RWPE2 (cell line): ENCODE measurements at regions not wholly inside any gene's neighbourhood (a gene's known extent, or its start where the extent isn't known, plus 50 kb on each side); places are given as distances from the start of the nearest gene placed in this dataset.
A peak's percentile ranks its signal among the peaks of the same experiment; 100 is the strongest.

Source experiments
- ATAC-seq: fragments of 200-7000 bp; cut with Tn5 transposase; 3 replicates; pipeline ENCODE4 v1.9.1; 2021; ENCODE audit warnings: low read depth
- DNase-seq: peaks from one replicate; pipeline ENCODE4 v3.0.0-alpha.2; 2020; ENCODE audit warnings: low spot score
- H3K27ac ChIP-seq: fragments of 450-650 bp; 2 replicates; pipeline ENCODE4 v1.5.1; 2017; ENCODE audit warnings: mild to moderate bottlenecking; ENCODE audit not compliant: poor library complexity, severe bottlenecking
- H3K27me3 ChIP-seq: fragments of 250-450 bp; sonication (Bioruptor Pico); 2 replicates; pipeline ENCODE4 v1.5.1; 2021; ENCODE audit warnings: mild to moderate bottlenecking, moderate library complexity; ENCODE audit not compliant: insufficient read depth, poor library complexity, severe bottlenecking
- H3K36me3 ChIP-seq: fragments of 250-450 bp; sonication (Bioruptor Pico); 2 replicates; pipeline ENCODE4 v1.5.1; 2020; ENCODE audit warnings: low read depth, mild to moderate bottlenecking, moderate library complexity
- H3K4me1 ChIP-seq: fragments of 250-450 bp; sonication (Bioruptor Pico); 2 replicates; pipeline ENCODE4 v1.5.1; 2021; ENCODE audit warnings: mild to moderate bottlenecking, moderate library complexity; ENCODE audit not compliant: insufficient read depth, poor library complexity, severe bottlenecking
- H3K4me3 ChIP-seq: fragments of 250-450 bp; sonication (Bioruptor Pico); 2 replicates; pipeline ENCODE4 v1.5.1; 2021; ENCODE audit warnings: mild to moderate bottlenecking, moderate library complexity; ENCODE audit not compliant: severe bottlenecking
- H3K9me3 ChIP-seq: fragments of 250-450 bp; sonication (Bioruptor Pico); 2 replicates; pipeline ENCODE4 v1.5.1; 2021; ENCODE audit warnings: mild to moderate bottlenecking, moderate library complexity; ENCODE audit not compliant: severe bottlenecking
- TF ChIP-seq, protein P1 (sequence below): fragments of 450-650 bp; IDR thresholded peaks from one replicate; pipeline ENCODE4 v1.5.1; 2017; ENCODE audit warnings: mild to moderate bottlenecking, moderate library complexity; ENCODE audit not compliant: poor library complexity, severe bottlenecking

GRCh38 chr14:36405589-36406274 is 85.3 kb upstream of the MBIP start:
- TF ChIP-seq, protein P1, sequence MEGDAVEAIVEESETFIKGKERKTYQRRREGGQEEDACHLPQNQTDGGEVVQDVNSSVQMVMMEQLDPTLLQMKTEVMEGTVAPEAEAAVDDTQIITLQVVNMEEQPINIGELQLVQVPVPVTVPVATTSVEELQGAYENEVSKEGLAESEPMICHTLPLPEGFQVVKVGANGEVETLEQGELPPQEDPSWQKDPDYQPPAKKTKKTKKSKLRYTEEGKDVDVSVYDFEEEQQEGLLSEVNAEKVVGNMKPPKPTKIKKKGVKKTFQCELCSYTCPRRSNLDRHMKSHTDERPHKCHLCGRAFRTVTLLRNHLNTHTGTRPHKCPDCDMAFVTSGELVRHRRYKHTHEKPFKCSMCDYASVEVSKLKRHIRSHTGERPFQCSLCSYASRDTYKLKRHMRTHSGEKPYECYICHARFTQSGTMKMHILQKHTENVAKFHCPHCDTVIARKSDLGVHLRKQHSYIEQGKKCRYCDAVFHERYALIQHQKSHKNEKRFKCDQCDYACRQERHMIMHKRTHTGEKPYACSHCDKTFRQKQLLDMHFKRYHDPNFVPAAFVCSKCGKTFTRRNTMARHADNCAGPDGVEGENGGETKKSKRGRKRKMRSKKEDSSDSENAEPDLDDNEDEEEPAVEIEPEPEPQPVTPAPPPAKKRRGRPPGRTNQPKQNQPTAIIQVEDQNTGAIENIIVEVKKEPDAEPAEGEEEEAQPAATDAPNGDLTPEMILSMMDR = no peak
- Histone ChIP-seq H3K4me1 (no peaks in the 10 kb centered on the region), H3K27ac (no peak overlapping the region)

DNA sequence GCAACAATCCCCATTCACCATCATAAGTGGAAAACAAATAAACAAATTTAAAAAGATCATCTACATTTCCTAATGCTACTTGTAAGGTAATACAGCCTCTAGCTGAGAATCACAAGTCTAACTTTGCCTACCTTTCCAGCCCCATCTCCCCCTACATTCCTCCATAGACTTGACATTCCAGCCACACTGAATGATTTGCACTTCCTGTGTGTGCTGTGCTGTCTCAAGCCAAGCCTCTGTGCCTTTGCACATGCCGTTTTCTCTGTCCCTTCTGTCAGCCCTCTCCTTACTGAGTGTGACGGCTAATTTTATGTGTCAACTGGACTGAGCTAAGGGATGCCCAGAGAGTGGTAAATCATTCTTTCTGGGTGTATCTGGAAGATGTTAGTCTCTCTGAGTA is 82.4 kb upstream of the MBIP start:
- 0 out of 3 replicates have a peak, but pooled peaks have one; percentile 19 for ATAC-seq
- Histone ChIP-seq H3K27ac (no peak overlapping the region), H3K9me3 (no peaks in the 10 kb centered on the region), H3K36me3 (no peaks in the 10 kb centered on the region), H3K4me1 (no peaks in the 10 kb centered on the region), H3K27me3 (no peaks in the 10 kb centered on the region), H3K4me3 (no peak overlapping the region)
- DNase-seq = no peak
- TF ChIP-seq, protein P1 = no peak

More at GRCh38 chr14:36405589-36406274, 85.3 kb upstream of the MBIP start:
- no peaks in the 10 kb centered on the region for H3K36me3 ChIP-seq
- ATAC-seq = no peak
- DNase-seq = no peak
- H3K27me3 ChIP-seq = no peaks in the 10 kb centered on the region
- H3K4me3 ChIP-seq = no peak overlapping the region
- no peaks in the 10 kb centered on the region for H3K9me3 ChIP-seq

DNA sequence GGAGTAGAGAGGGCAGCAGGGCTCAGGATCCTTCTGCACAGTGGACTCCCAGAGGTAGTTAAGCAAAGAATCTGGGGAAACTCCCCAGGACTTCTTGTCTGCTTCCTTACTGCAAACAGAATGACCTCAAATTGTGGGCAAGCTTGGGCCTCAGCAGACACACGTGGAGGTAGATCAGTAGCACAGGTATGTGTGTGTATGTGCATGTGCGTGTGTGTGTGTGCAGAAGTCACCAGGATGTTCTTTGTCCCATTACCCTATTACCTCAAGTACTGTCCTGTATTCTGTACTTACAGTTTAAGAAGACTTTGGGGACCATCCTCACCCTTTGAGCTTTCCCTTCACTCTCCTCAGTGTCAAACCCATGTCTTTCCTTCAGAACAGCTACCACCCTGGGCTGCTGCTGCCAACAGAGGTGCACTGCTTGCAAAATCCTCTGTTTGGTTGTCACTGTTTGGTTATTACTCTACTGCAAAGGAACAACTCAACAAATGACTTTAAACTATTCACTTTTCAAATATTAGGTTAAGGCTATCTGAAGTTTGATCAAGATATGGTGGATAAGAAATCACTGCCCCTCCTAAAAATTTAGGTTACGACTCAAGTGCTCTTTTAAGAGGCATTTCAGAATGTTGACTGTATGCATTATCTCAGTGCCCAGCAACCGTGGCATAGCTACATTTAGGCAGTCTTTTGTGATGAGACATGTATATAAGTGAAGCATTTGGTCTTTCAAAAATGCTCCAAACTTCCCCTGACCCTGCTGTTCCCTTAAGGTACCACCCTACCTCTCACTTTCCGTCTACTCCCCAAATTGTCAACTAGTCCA is 78.2 kb upstream of the MBIP start:
- DNase-seq = no peak
- ATAC-seq = no peak
- H3K4me3 ChIP-seq = no peak overlapping the region
- TF ChIP-seq, protein P1 = no peak
- H3K4me1 ChIP-seq = no peaks in the 10 kb centered on the region
- no peaks in the 10 kb centered on the region for H3K36me3 ChIP-seq
- no peaks in the 10 kb centered on the region for H3K27me3 ChIP-seq
- H3K27ac ChIP-seq = no peak overlapping the region
- no peaks in the 10 kb centered on the region for H3K9me3 ChIP-seq

- TF ChIP-seq, protein P1 = no peak
These were observed 76.9 kb upstream of the MBIP start for GRCh38 chr14:36397357-36397756.

More at GRCh38 chr14:36397357-36397756, 76.9 kb upstream of the MBIP start:
- no peaks in the 10 kb centered on the region for H3K9me3 ChIP-seq
- no peaks in the 10 kb centered on the region for H3K36me3 ChIP-seq
- no peaks in the 10 kb centered on the region for H3K27me3 ChIP-seq
- no peaks in the 10 kb centered on the region for H3K4me1 ChIP-seq
- no peak for DNase-seq
- ATAC-seq = no peak
- H3K4me3 ChIP-seq = no peak overlapping the region
- no peak overlapping the region for H3K27ac ChIP-seq
